ENCODE measurements at regions not wholly inside any gene's neighbourhood (a gene's known extent, or its start where the extent isn't known, plus 50 kb on each side); places are given as distances from the start of the nearest gene placed in this dataset.

DNA sequence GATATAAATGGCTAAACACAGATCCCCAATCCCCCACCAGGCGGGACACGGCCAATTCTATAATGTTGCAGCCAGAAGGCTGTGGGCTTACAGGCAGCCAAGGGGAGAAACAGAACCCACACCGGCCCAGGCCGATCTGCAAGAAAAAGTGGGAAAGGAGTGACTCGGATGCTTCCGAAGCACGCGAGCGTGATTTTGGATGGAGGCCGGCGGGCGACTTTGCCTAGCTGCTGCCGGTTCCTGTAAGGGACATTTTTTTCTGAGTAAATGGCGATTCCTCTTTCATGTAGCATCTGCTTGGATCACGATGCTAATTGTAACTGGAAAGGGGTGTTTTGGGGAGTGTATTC, 470.2 kb downstream of the PCDH19 start:
- TF ChIP-seq, protein P1, sequence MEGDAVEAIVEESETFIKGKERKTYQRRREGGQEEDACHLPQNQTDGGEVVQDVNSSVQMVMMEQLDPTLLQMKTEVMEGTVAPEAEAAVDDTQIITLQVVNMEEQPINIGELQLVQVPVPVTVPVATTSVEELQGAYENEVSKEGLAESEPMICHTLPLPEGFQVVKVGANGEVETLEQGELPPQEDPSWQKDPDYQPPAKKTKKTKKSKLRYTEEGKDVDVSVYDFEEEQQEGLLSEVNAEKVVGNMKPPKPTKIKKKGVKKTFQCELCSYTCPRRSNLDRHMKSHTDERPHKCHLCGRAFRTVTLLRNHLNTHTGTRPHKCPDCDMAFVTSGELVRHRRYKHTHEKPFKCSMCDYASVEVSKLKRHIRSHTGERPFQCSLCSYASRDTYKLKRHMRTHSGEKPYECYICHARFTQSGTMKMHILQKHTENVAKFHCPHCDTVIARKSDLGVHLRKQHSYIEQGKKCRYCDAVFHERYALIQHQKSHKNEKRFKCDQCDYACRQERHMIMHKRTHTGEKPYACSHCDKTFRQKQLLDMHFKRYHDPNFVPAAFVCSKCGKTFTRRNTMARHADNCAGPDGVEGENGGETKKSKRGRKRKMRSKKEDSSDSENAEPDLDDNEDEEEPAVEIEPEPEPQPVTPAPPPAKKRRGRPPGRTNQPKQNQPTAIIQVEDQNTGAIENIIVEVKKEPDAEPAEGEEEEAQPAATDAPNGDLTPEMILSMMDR (conservative IDR thresholded peaks at IDR 0.05; ENCODE audit: low read depth in 2 of 2) = no peak
- no peak for TF ChIP-seq POLR2AphosphoS5 (IDR thresholded peaks at IDR 0.05; ENCODE audit: low read depth)
- no peak for TF ChIP-seq ZNF114 (CRISPR knock-in tag; IDR thresholded peaks at IDR 0.05)
- TF ChIP-seq CREB1 (CRISPR knock-in tag; IDR thresholded peaks at IDR 0.05; ENCODE audit: low read depth) = no peak
- TF ChIP-seq JUNB (IDR thresholded peaks at IDR 0.05; ENCODE audit: unreplicated experiment) = no peak
- no peak for TF ChIP-seq NANOG (IDR thresholded peaks at IDR 0.05; ENCODE audit: borderline replicate concordance)
- TF ChIP-seq EZH2 (IDR thresholded peaks at IDR 0.05; ENCODE audit: low read depth, unreplicated experiment) = no peak
- no peak for TF ChIP-seq REST (IDR thresholded peaks at IDR 0.05; ENCODE audit: unreplicated experiment)

Data from GM23338 (cell line).